Transverse colon (tissue), 4 donors: ENCODE measurements at regions not wholly inside any gene's neighbourhood (a gene's known extent, or its start where the extent isn't known, plus 50 kb on each side); places are given as distances from the start of the nearest gene placed in this dataset.
A peak's percentile ranks its signal among the peaks of the same experiment; 100 is the strongest.

Experiments
- EP300 ChIP-seq: sonication (generic); formaldehyde crosslinking; IDR thresholded peaks from one replicate; pipeline ENCODE4 v1.6.1; 2017; ENCODE audit warnings: antibody characterized with exemption, low read depth
- POLR2A ChIP-seq: fragments of 450-650 bp; IDR thresholded peaks from one replicate; pipeline ENCODE4 v1.6.1; 2016; ENCODE audit warnings: antibody characterized with exemption, mild to moderate bottlenecking, moderate library complexity
- POLR2AphosphoS5 ChIP-seq, 3 donors: sonication (generic); formaldehyde crosslinking; IDR thresholded peaks; one replicate each; pipeline ENCODE4 v1.6.1; 2016; ENCODE audit warnings: antibody characterized with exemption in 3 of 3
- TF ChIP-seq, protein P1 (sequence below), 5 experiments: fragments of 200-600 bp in 3 of 5; fragments of 450-650 bp in 2 of 5; sonication (generic) in 3 of 5; IDR thresholded peaks; 1 replicate in 2 of 5; 2 replicates in 3 of 5; pipeline ENCODE4 v1.5.1; 2016 to 2017; ENCODE audit warnings: antibody characterized with exemption in 5 of 5, inconsistent platforms in 3 of 5, mild to moderate bottlenecking in 2 of 5, moderate library complexity in 1 of 5

- TF ChIP-seq, protein P1, sequence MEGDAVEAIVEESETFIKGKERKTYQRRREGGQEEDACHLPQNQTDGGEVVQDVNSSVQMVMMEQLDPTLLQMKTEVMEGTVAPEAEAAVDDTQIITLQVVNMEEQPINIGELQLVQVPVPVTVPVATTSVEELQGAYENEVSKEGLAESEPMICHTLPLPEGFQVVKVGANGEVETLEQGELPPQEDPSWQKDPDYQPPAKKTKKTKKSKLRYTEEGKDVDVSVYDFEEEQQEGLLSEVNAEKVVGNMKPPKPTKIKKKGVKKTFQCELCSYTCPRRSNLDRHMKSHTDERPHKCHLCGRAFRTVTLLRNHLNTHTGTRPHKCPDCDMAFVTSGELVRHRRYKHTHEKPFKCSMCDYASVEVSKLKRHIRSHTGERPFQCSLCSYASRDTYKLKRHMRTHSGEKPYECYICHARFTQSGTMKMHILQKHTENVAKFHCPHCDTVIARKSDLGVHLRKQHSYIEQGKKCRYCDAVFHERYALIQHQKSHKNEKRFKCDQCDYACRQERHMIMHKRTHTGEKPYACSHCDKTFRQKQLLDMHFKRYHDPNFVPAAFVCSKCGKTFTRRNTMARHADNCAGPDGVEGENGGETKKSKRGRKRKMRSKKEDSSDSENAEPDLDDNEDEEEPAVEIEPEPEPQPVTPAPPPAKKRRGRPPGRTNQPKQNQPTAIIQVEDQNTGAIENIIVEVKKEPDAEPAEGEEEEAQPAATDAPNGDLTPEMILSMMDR (IDR thresholded peaks at IDR 0.05) = no peak
- TF ChIP-seq POLR2AphosphoS5 (IDR thresholded peaks at IDR 0.05) (peak in 2 of 3 donors; percentile 37 to 61), POLR2A (peak; percentile 18), EP300 (no peak)
Observed at GRCh38 chr11:16607675-16608644, 130.5 kb upstream of the C11orf58 start.
